ENCODE measurements at regions not wholly inside any gene's neighbourhood (a gene's known extent, or its start where the extent isn't known, plus 50 kb on each side); places are given as distances from the start of the nearest gene placed in this dataset.

DNA sequence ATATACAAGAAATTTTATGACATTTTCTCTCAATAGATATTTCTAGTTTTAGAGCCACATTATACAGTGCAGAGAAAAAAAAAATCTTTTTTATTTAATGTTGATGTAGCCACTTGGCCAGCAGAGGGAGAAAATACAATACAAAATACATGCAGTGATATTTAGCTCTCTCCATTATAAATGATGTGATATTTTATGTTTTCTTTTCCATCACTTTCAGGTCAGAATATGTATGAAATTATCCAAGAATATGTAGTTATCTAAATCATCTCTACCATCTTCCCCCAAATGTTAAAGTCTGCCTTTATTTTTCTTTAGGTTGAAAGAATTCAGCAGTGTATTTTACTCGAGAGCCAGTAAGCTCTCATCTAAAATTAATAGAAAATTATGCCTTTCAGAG, 533.6 kb upstream of the FSHR start:
- 8 to 25% methylated on average over 1 of the region's 1 CpG for WGBS, 2 experiments (ENCODE audit: low coverage in 1 of 2, low lambda C conversion rate in 2 of 2, missing lambda C conversion rate in 2 of 2)
- H2AFZ ChIP-seq, result no peak overlapping the region
- H3F3A ChIP-seq (ENCODE audit: insufficient read depth), result no peaks in the 10 kb centered on the region
- H3K27ac ChIP-seq, result no peak overlapping the region
- no peaks in the 10 kb centered on the region for H3K9me2 ChIP-seq (ENCODE audit: insufficient read depth)
- no peaks in the 10 kb centered on the region for H4K20me1 ChIP-seq (ENCODE audit: insufficient read depth)
- TF ChIP-seq EZH2phosphoT487 (IDR thresholded peaks at IDR 0.05; ENCODE audit: insufficient read depth, low read depth) (no peak), EZH2 (IDR thresholded peaks at IDR 0.05; ENCODE audit: insufficient read depth, poor library complexity, severe bottlenecking) (no peak)
- H3K79me2 ChIP-seq (ENCODE audit: insufficient read depth), result no peaks in the 10 kb centered on the region
- no peak overlapping the region for H3K4me2 ChIP-seq (ENCODE audit: unreplicated experiment)
- in situ Hi-C loops (cut with MboI), result no loop called here
- no peaks in the 10 kb centered on the region for H3K36me3 ChIP-seq (ENCODE audit: low read depth)
- no peaks in the 10 kb centered on the region for H3K9me3 ChIP-seq (ENCODE audit: low read depth)
- peak; percentile 19 for DNase-seq
- H3K9ac ChIP-seq, result no peak overlapping the region
- H3K27me3 ChIP-seq (replicated peaks; ENCODE audit: insufficient read depth), result no peaks in the 10 kb centered on the region
- H3K4me3 ChIP-seq, result no peak overlapping the region
- H3K4me1 ChIP-seq (ENCODE audit: insufficient read depth), result no peaks in the 10 kb centered on the region

DNA sequence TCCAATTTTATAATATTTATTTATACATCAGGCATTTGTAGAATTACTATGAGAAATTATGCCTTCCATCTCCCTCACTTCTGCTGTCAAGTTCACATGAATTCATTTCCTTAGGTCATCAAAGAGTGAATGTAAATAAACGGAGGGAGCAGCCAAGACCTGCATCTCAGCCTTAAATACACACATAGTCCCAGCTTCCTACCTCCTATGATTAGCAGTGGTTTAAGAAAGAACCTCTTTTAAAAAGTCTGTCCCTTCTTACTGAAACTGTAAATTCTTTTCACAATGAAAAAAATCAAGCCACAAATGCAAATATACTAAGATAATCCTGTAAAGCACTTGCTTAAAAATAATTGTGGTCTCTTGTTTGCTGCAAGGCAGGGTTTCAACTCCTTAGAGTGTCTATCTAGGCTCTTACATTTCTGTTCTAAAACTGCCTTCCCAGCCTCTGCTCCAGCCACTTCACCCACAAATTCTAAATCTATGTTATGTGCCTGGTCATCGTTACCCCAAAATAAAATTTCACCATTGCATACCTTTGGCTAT, 532.7 kb upstream of the FSHR start:
- Histone ChIP-seq H3K9me3 (ENCODE audit: low read depth) (no peaks in the 10 kb centered on the region), H3K4me1 (ENCODE audit: insufficient read depth) (no peaks in the 10 kb centered on the region), H3K36me3 (ENCODE audit: low read depth) (no peaks in the 10 kb centered on the region), H3K4me3 (no peak overlapping the region), H3K4me2 (ENCODE audit: unreplicated experiment) (no peak overlapping the region), H3K9ac (no peak overlapping the region), H3K79me2 (ENCODE audit: insufficient read depth) (no peaks in the 10 kb centered on the region), H2AFZ (no peak overlapping the region), H3K27ac (no peak overlapping the region), H3F3A (ENCODE audit: insufficient read depth) (no peaks in the 10 kb centered on the region), H3K9me2 (ENCODE audit: insufficient read depth) (no peaks in the 10 kb centered on the region), H3K27me3 (replicated peaks; ENCODE audit: insufficient read depth) (no peaks in the 10 kb centered on the region), H4K20me1 (ENCODE audit: insufficient read depth) (no peaks in the 10 kb centered on the region)
- in situ Hi-C loops (cut with MboI), result no loop called here
- TF ChIP-seq EZH2 (IDR thresholded peaks at IDR 0.05; ENCODE audit: insufficient read depth, poor library complexity, severe bottlenecking), result no peak
- no peak for TF ChIP-seq EZH2phosphoT487 (IDR thresholded peaks at IDR 0.05; ENCODE audit: insufficient read depth, low read depth)
- WGBS, 2 experiments (ENCODE audit: low coverage in 1 of 2, low lambda C conversion rate in 2 of 2, missing lambda C conversion rate in 2 of 2), result 8 to 17% methylated on average over 2 of the region's 2 CpGs
- no peak for DNase-seq

DNA sequence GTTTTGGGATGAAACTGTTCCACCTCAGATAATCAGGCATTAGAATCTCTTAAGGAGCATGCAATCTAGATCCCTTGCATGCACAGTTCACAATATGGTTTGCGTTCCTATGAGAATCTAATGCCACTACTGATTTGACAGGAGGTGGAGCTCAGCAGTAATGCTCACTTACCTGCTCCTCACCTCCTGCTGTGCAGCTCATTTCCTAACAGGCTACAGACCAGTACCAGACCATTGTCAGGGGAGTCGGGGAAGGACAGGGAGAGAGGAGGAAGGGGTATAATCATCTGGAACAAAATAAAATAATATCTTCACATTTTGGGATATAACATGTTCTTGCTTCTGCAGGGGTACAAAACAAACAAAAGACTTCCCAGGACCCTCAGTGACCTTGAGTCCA, 532.0 kb upstream of the FSHR start:
- H3K79me2 ChIP-seq (ENCODE audit: insufficient read depth), result no peaks in the 10 kb centered on the region
- H2AFZ ChIP-seq, result no peak overlapping the region
- H3F3A ChIP-seq (ENCODE audit: insufficient read depth), result no peaks in the 10 kb centered on the region
- 23% methylated on average over 2 of the region's 2 CpGs for WGBS, 2 experiments (ENCODE audit: low coverage in 1 of 2, low lambda C conversion rate in 2 of 2, missing lambda C conversion rate in 2 of 2)
- H3K4me1 ChIP-seq (ENCODE audit: insufficient read depth), result no peaks in the 10 kb centered on the region
- no peak overlapping the region for H3K4me3 ChIP-seq
- no peak for DNase-seq
- H3K9me3 ChIP-seq (ENCODE audit: low read depth), result no peaks in the 10 kb centered on the region
- TF ChIP-seq EZH2 (IDR thresholded peaks at IDR 0.05; ENCODE audit: insufficient read depth, poor library complexity, severe bottlenecking), result no peak
- no peak for TF ChIP-seq EZH2phosphoT487 (IDR thresholded peaks at IDR 0.05; ENCODE audit: insufficient read depth, low read depth)
- H3K27me3 ChIP-seq (replicated peaks; ENCODE audit: insufficient read depth), result no peaks in the 10 kb centered on the region
- in situ Hi-C loops (cut with MboI), result no loop called here
- H3K36me3 ChIP-seq (ENCODE audit: low read depth), result no peaks in the 10 kb centered on the region
- H3K9me2 ChIP-seq (ENCODE audit: insufficient read depth), result no peaks in the 10 kb centered on the region
- H3K27ac ChIP-seq, result no peak overlapping the region
- no peaks in the 10 kb centered on the region for H4K20me1 ChIP-seq (ENCODE audit: insufficient read depth)
- no peak overlapping the region for H3K4me2 ChIP-seq (ENCODE audit: unreplicated experiment)
- H3K9ac ChIP-seq, result no peak overlapping the region

DNA sequence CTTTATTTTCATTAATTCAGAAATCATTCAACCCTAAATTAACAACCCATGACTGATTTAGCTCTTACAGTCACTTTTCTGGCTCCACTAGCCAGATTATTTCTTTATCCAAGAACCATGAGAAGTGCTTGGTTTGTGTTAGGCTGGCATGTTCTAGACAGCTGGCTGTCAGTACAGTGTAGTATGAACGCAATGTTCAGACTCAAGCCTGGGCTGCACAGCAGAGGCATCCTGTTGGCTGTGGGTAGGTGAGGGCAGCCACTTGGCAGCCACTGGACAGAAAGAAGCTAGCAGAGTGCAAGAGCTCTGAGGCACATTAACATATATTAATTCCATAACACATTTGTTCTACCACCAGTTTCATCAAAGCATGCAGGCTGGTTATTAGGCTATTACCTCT, 522.9 kb upstream of the FSHR start:
- H3K27ac ChIP-seq, result no peak overlapping the region
- no peaks in the 10 kb centered on the region for H3K9me2 ChIP-seq (ENCODE audit: insufficient read depth)
- H3K9ac ChIP-seq, result no peak overlapping the region
- H3F3A ChIP-seq (ENCODE audit: insufficient read depth), result no peaks in the 10 kb centered on the region
- 0% methylated on average over 1 of the region's 1 CpG for WGBS, 2 experiments (ENCODE audit: low coverage in 1 of 2, low lambda C conversion rate in 2 of 2, missing lambda C conversion rate in 2 of 2)
- H3K79me2 ChIP-seq (ENCODE audit: insufficient read depth), result no peaks in the 10 kb centered on the region
- H3K4me1 ChIP-seq (ENCODE audit: insufficient read depth), result no peaks in the 10 kb centered on the region
- H3K4me3 ChIP-seq, result no peak overlapping the region
- H3K4me2 ChIP-seq (ENCODE audit: unreplicated experiment), result no peak overlapping the region
- no peaks in the 10 kb centered on the region for H3K27me3 ChIP-seq (replicated peaks; ENCODE audit: insufficient read depth)
- DNase-seq, result no peak
- in situ Hi-C loops (cut with MboI), result no loop called here
- TF ChIP-seq EZH2 (IDR thresholded peaks at IDR 0.05; ENCODE audit: insufficient read depth, poor library complexity, severe bottlenecking) (no peak), EZH2phosphoT487 (IDR thresholded peaks at IDR 0.05; ENCODE audit: insufficient read depth, low read depth) (no peak)
- no peak overlapping the region for H2AFZ ChIP-seq
- no peaks in the 10 kb centered on the region for H3K9me3 ChIP-seq (ENCODE audit: low read depth)
- no peaks in the 10 kb centered on the region for H4K20me1 ChIP-seq (ENCODE audit: insufficient read depth)
- H3K36me3 ChIP-seq (ENCODE audit: low read depth), result no peaks in the 10 kb centered on the region

DNA sequence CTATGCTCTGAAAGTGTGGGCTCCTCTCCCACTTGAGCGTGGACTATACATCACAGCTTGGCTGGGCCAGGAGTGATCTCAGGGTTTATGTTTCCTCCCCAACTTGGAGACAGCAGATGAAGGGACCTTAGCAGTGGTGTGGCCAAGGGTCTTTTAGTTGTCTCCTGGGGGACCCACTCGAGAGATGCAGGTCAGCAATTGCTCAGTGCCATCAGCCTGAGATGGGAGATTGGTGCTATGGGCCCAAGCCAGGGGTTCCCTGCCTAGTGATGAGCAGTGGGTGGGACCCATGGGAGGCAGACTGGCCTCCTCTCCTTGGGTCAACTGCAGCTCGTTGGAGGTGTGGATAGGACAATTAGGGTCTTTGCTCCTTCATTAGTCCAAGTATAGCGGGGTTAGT, 510.5 kb upstream of the FSHR start:
- Histone ChIP-seq H3K79me2 (ENCODE audit: insufficient read depth) (no peaks in the 10 kb centered on the region), H3K4me1 (ENCODE audit: insufficient read depth) (no peaks in the 10 kb centered on the region), H3K4me3 (no peak overlapping the region), H3K9ac (no peak overlapping the region), H4K20me1 (ENCODE audit: insufficient read depth) (no peaks in the 10 kb centered on the region), H3F3A (ENCODE audit: insufficient read depth) (no peaks in the 10 kb centered on the region), H3K27me3 (replicated peaks; ENCODE audit: insufficient read depth) (no peaks in the 10 kb centered on the region), H3K9me3 (ENCODE audit: low read depth) (no peaks in the 10 kb centered on the region), H3K9me2 (ENCODE audit: insufficient read depth) (no peaks in the 10 kb centered on the region), H3K27ac (no peak overlapping the region), H3K4me2 (ENCODE audit: unreplicated experiment) (no peak overlapping the region), H3K36me3 (ENCODE audit: low read depth) (no peaks in the 10 kb centered on the region), H2AFZ (no peak overlapping the region)
- DNase-seq, result no peak
- 14 to 26% methylated on average over 4 of the region's 4 CpGs for WGBS, 2 experiments (ENCODE audit: low coverage in 1 of 2, low lambda C conversion rate in 2 of 2, missing lambda C conversion rate in 2 of 2)
- in situ Hi-C loops (cut with MboI), result no loop called here
- TF ChIP-seq EZH2 (IDR thresholded peaks at IDR 0.05; ENCODE audit: insufficient read depth, poor library complexity, severe bottlenecking) (no peak), EZH2phosphoT487 (IDR thresholded peaks at IDR 0.05; ENCODE audit: insufficient read depth, low read depth) (no peak)
